NCI-H460 (cell line): ENCODE measurements at regions not wholly inside any gene's neighbourhood (a gene's known extent, or its start where the extent isn't known, plus 50 kb on each side); places are given as distances from the start of the nearest gene placed in this dataset.

Experiments used
- DNase-seq: peaks from one replicate; pipeline ENCODE4 v3.0.0-alpha.2; 2016; ENCODE audit warnings: low read depth; ENCODE audit errors: extremely low read depth

- DNase-seq, result no peak
Measured at GRCh38 chr10:6781133-6781770, 201.2 kb upstream of the PRKCQ start.

GRCh38 chr10:6780008-6780677, 200.1 kb upstream of the PRKCQ start:
- no peak for DNase-seq

GRCh38 chr10:6778992-6779701, 199.1 kb upstream of the PRKCQ start:
- DNase-seq, result peak; percentile 88

- no peak for DNase-seq
Measured at GRCh38 chr10:6776170-6776569, 196.1 kb upstream of the PRKCQ start.

GRCh38 chr10:6774406-6774805, 194.3 kb upstream of the PRKCQ start:
- DNase-seq, result no peak

- DNase-seq, result no peak
Measured at GRCh38 chr10:6771331-6771730, 191.3 kb upstream of the PRKCQ start.

GRCh38 chr10:6770846-6771245, 190.8 kb upstream of the PRKCQ start:
- DNase-seq, result no peak

- no peak for DNase-seq
Measured at GRCh38 chr10:6769704-6770417, 189.8 kb upstream of the PRKCQ start.

- no peak for DNase-seq
Measured at GRCh38 chr10:6766131-6766801, 186.2 kb upstream of the PRKCQ start.

- DNase-seq, result no peak
Measured at GRCh38 chr10:6763423-6763822, 183.3 kb upstream of the PRKCQ start.

- DNase-seq, result no peak
Measured at GRCh38 chr10:6763001-6763400, 182.9 kb upstream of the PRKCQ start.

- no peak for DNase-seq
Measured at GRCh38 chr10:6759961-6760360, 179.9 kb upstream of the PRKCQ start.

GRCh38 chr10:6757158-6757557, 177.1 kb upstream of the PRKCQ start:
- DNase-seq, result no peak

- no peak for DNase-seq
Measured at GRCh38 chr10:6756716-6757115, 176.6 kb upstream of the PRKCQ start.

- DNase-seq, result no peak
Measured at GRCh38 chr10:6755781-6756460, 175.8 kb upstream of the PRKCQ start.

GRCh38 chr10:6753644-6754043, 173.6 kb upstream of the PRKCQ start:
- DNase-seq, result no peak

- no peak for DNase-seq
Measured at GRCh38 chr10:6751363-6751762, 171.3 kb upstream of the PRKCQ start.

GRCh38 chr10:6748981-6749635, 169.0 kb upstream of the PRKCQ start:
- DNase-seq, result no peak

GRCh38 chr10:6748029-6748428, 168.0 kb upstream of the PRKCQ start:
- DNase-seq, result no peak

- no peak for DNase-seq
Measured at GRCh38 chr10:6746782-6747181, 166.7 kb upstream of the PRKCQ start.
